WTC11 (cell line): ENCODE measurements at regions not wholly inside any gene's neighbourhood (a gene's known extent, or its start where the extent isn't known, plus 50 kb on each side); places are given as distances from the start of the nearest gene placed in this dataset.

Experiments
- ATAC-seq: fragments of 200-7000 bp; cut with Tn5 transposase; 2 replicates; pipeline ENCODE4 v1.10.0; 2021; ENCODE audit warnings: mild to moderate bottlenecking, moderate library complexity
- CTCF ChIA-PET: fragments of 300-600 bp; sonication (Branson Sonifier 250); formaldehyde crosslinking; loops from one replicate; lab custom pipeline; 2021; ENCODE audit warnings: antibody characterized with exemption; lab: Charles Lee
- POLR2A ChIA-PET: fragments of 350-600 bp; sonication (Branson Sonifier 250); formaldehyde crosslinking; loops from one replicate; lab custom pipeline; 2021; ENCODE audit warnings: antibody characterized with exemption; lab: Charles Lee
- DNase-seq: peaks from one replicate; pipeline ENCODE4 v3.0.0; 2021; ENCODE audit warnings: low spot score
- H3K27ac Mint-ChIP-seq: 2 replicates; pipeline ENCODE4 v1.8.0; 2021; ENCODE audit warnings: mixed read lengths
- H3K27me3 Mint-ChIP-seq: 2 replicates; pipeline ENCODE4 v1.8.0; 2021; ENCODE audit warnings: low read depth, mild to moderate bottlenecking, moderate library complexity, mixed read lengths
- H3K36me3 Mint-ChIP-seq: 2 replicates; pipeline ENCODE4 v1.8.0; 2021; ENCODE audit warnings: mixed read lengths
- H3K4me1 Mint-ChIP-seq: 2 replicates; pipeline ENCODE4 v1.8.0; 2022; ENCODE audit warnings: mixed read lengths
- H3K4me3 Mint-ChIP-seq: 2 replicates; pipeline ENCODE4 v1.8.0; 2021; ENCODE audit warnings: mild to moderate bottlenecking, moderate library complexity, mixed read lengths
- H3K9me3 Mint-ChIP-seq: 2 replicates; pipeline ENCODE4 v1.8.0; 2021; ENCODE audit warnings: mixed read lengths
- AFF4 ChIP-seq: sonication (generic); formaldehyde crosslinking; IDR thresholded peaks from 2 replicates; pipeline ENCODE4 v1.8.1; 2023; ENCODE audit warnings: mild to moderate bottlenecking, missing genetic modification reagents, borderline replicate concordance
- AR ChIP-seq: fragments of 250-450 bp; sonication (Bioruptor Pico); IDR thresholded peaks from 2 replicates; pipeline ENCODE4 v1.9.0; 2021; ENCODE audit warnings: mild to moderate bottlenecking
- E2F1 ChIP-seq: sonication (generic); formaldehyde crosslinking; IDR thresholded peaks from 2 replicates; pipeline ENCODE4 v1.8.0; 2022; ENCODE audit warnings: mild to moderate bottlenecking, missing genetic modification reagents
- FOXJ3 ChIP-seq: sonication (generic); formaldehyde crosslinking; IDR thresholded peaks from 2 replicates; pipeline ENCODE4 v1.9.0; 2021; ENCODE audit warnings: missing genetic modification reagents, mild to moderate bottlenecking, borderline replicate concordance
- FOXP1 ChIP-seq: sonication (generic); formaldehyde crosslinking; IDR thresholded peaks from 2 replicates; pipeline ENCODE4 v1.8.0; 2022; ENCODE audit warnings: missing genetic modification reagents, mild to moderate bottlenecking, moderate library complexity, borderline replicate concordance
- FOXP4 ChIP-seq: sonication (generic); formaldehyde crosslinking; IDR thresholded peaks from 2 replicates; pipeline ENCODE4 v1.8.0; 2022; ENCODE audit warnings: mild to moderate bottlenecking, missing genetic modification reagents
- IRF2 ChIP-seq: sonication (generic); formaldehyde crosslinking; IDR thresholded peaks from 2 replicates; pipeline ENCODE4 v1.8.0; 2022; ENCODE audit warnings: low read depth, missing genetic modification reagents, borderline replicate concordance
- MYBL2 ChIP-seq: sonication (generic); formaldehyde crosslinking; IDR thresholded peaks from 2 replicates; pipeline ENCODE4 v1.8.1; 2023; ENCODE audit warnings: mild to moderate bottlenecking, moderate library complexity, missing genetic modification reagents
- NFYB ChIP-seq: sonication (generic); formaldehyde crosslinking; conservative IDR thresholded peaks from 2 replicates; pipeline ENCODE4 v1.8.0; 2022; ENCODE audit warnings: low read depth, missing genetic modification reagents
- NR3C1 ChIP-seq: sonication (generic); formaldehyde crosslinking; conservative IDR thresholded peaks from 2 replicates; pipeline ENCODE4 v1.8.1; 2023; ENCODE audit warnings: low read depth, mild to moderate bottlenecking, missing genetic modification reagents
- RORB ChIP-seq: fragments of 250-450 bp; sonication (Bioruptor Pico); IDR thresholded peaks from 2 replicates; pipeline ENCODE4 v1.9.0; 2021; ENCODE audit warnings: mild to moderate bottlenecking
- SOX15 ChIP-seq: fragments of 250-450 bp; sonication (Bioruptor Pico); IDR thresholded peaks from 2 replicates; pipeline ENCODE4 v1.9.0; 2021; ENCODE audit warnings: mild to moderate bottlenecking
- SP1 ChIP-seq: sonication (generic); formaldehyde crosslinking; conservative IDR thresholded peaks from 2 replicates; pipeline ENCODE4 v1.8.1; 2022; ENCODE audit warnings: missing genetic modification reagents
- ZNF263 ChIP-seq: sonication (generic); formaldehyde crosslinking; IDR thresholded peaks from 2 replicates; pipeline ENCODE4 v1.8.1; 2022; ENCODE audit warnings: low read depth, mild to moderate bottlenecking, moderate library complexity, missing genetic modification reagents
- TF ChIP-seq, protein P1 (sequence below): fragments of 250-450 bp; sonication (Bioruptor Pico); conservative IDR thresholded peaks from 2 replicates; pipeline ENCODE4 v1.9.0; 2021; ENCODE audit warnings: mild to moderate bottlenecking
- TF ChIP-seq, protein P2 (sequence below): sonication (generic); formaldehyde crosslinking; IDR thresholded peaks from 2 replicates; pipeline ENCODE4 v1.8.0; 2022; ENCODE audit warnings: mild to moderate bottlenecking, missing genetic modification reagents
- TF ChIP-seq, protein P3 (sequence below): sonication (generic); formaldehyde crosslinking; IDR thresholded peaks from 2 replicates; pipeline ENCODE4 v1.8.0; 2023; ENCODE audit warnings: missing genetic modification reagents, mild to moderate bottlenecking, borderline replicate concordance

DNA sequence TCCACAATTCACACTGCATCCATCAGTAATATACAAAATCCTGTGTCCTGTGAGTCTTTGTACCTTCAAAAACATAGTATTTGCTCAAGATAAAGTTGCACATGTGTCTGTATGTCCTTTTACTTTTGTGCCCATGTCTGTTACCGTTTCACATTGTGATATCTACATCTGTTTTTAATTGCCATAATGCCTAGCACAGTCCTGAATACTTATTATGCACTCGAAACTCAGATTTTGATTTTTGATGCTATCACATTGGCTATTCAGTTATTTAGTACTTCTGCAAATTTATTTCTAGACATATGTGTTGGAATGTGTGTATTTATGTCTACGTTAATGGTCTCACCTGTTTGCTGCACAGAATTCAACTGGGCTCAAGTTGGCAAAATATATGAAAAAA lies 452.8 kb upstream of the ZEB2 start:
- ATAC-seq (no peak), DNase-seq (no peak)
- H3K4me3 Mint-ChIP-seq, result no peak overlapping the region
- ChIA-PET POLR2A (no interaction called here), CTCF (no interaction called here)
- no peak for TF ChIP-seq NFYB (CRISPR knock-in tag)
- H3K27ac Mint-ChIP-seq, result no peak overlapping the region
- peaks cover 5% of the 10 kb centered on the region for H3K4me1 Mint-ChIP-seq
- peaks cover 32% of the 10 kb centered on the region for H3K36me3 Mint-ChIP-seq
- H3K9me3 Mint-ChIP-seq, result peaks cover 33% of the 10 kb centered on the region
- H3K27me3 Mint-ChIP-seq, result no peaks in the 10 kb centered on the region; the same call in 1 of the 2 replicates

- ChIA-PET POLR2A (no interaction called here), CTCF (interaction anchor here (0.6 kb wide), 1 partner anchor 372 kb away, joined by 3 read pairs; no protein-coding TSS in a partner anchor)
- Mint-ChIP-seq H3K27me3 (no peaks in the 10 kb centered on the region; the same call in 1 of the 2 replicates), H3K4me1 (peaks cover 2% of the 10 kb centered on the region), H3K4me3 (no peak overlapping the region), H3K27ac (no peak overlapping the region), H3K9me3 (peaks cover 37% of the 10 kb centered on the region), H3K36me3 (peaks cover 34% of the 10 kb centered on the region)
- TF ChIP-seq SOX15 (CRISPR knock-in tag), result no peak
- no peak for TF ChIP-seq FOXP1 (CRISPR knock-in tag)
- no peak for TF ChIP-seq SP1 (CRISPR knock-in tag)
- no peak for TF ChIP-seq E2F1 (CRISPR knock-in tag)
- TF ChIP-seq, protein P1, sequence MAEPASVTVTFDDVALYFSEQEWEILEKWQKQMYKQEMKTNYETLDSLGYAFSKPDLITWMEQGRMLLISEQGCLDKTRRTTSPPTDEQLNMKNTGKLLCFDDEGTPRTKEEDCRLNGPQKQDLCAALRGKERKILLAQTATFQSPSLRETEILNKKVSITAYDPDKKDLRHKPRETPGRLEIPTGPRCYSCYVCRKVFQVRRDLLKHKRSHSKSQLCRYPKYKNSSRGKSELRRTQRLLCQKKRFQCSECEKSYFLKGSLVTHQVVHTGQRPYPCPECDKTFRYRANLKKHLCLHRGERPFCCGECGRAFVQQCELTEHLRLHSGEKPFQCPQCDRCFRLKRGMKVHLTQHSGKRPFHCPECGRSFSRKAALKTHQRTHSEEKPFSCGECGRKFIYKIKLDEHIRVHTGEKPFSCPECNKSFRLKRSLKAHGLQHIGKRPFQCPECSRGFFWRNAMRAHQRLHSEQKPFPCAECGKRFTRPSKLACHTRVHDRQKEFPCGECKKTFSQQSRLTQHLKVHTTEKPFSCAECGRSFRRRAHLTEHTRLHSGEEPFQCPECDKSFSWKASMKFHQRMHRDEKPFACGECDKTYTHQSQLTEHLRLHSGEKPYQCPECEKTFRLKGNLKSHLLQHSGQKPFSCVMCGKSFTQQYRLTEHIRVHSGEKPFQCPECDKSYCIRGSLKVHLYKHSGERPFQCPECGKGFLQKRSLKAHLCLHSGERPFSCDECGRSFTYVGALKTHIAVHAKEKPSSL (CRISPR knock-in tag), result no peak
- no peak for TF ChIP-seq FOXJ3 (CRISPR knock-in tag)
- no peak for TF ChIP-seq AR (CRISPR knock-in tag)
- TF ChIP-seq, protein P2, sequence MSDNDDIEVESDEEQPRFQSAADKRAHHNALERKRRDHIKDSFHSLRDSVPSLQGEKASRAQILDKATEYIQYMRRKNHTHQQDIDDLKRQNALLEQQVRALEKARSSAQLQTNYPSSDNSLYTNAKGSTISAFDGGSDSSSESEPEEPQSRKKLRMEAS, result no peak
- no peak for TF ChIP-seq AFF4 (CRISPR knock-in tag)
- TF ChIP-seq FOXP4 (CRISPR knock-in tag), result no peak
- TF ChIP-seq RORB (CRISPR knock-in tag), result no peak
- TF ChIP-seq IRF2 (CRISPR knock-in tag), result no peak
- TF ChIP-seq NR3C1 (CRISPR knock-in tag), result no peak
- TF ChIP-seq, protein P3, sequence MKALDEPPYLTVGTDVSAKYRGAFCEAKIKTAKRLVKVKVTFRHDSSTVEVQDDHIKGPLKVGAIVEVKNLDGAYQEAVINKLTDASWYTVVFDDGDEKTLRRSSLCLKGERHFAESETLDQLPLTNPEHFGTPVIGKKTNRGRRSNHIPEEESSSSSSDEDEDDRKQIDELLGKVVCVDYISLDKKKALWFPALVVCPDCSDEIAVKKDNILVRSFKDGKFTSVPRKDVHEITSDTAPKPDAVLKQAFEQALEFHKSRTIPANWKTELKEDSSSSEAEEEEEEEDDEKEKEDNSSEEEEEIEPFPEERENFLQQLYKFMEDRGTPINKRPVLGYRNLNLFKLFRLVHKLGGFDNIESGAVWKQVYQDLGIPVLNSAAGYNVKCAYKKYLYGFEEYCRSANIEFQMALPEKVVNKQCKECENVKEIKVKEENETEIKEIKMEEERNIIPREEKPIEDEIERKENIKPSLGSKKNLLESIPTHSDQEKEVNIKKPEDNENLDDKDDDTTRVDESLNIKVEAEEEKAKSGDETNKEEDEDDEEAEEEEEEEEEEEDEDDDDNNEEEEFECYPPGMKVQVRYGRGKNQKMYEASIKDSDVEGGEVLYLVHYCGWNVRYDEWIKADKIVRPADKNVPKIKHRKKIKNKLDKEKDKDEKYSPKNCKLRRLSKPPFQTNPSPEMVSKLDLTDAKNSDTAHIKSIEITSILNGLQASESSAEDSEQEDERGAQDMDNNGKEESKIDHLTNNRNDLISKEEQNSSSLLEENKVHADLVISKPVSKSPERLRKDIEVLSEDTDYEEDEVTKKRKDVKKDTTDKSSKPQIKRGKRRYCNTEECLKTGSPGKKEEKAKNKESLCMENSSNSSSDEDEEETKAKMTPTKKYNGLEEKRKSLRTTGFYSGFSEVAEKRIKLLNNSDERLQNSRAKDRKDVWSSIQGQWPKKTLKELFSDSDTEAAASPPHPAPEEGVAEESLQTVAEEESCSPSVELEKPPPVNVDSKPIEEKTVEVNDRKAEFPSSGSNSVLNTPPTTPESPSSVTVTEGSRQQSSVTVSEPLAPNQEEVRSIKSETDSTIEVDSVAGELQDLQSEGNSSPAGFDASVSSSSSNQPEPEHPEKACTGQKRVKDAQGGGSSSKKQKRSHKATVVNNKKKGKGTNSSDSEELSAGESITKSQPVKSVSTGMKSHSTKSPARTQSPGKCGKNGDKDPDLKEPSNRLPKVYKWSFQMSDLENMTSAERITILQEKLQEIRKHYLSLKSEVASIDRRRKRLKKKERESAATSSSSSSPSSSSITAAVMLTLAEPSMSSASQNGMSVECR (CRISPR knock-in tag), result no peak
- TF ChIP-seq ZNF263 (CRISPR knock-in tag), result no peak
- TF ChIP-seq MYBL2, result no peak
- DNase-seq (no peak), ATAC-seq (no peak)
Measured at GRCh38 chr2:144971786-144972335, 451.9 kb upstream of the ZEB2 start.
